ENCODE measurements at regions not wholly inside any gene's neighbourhood (a gene's known extent, or its start where the extent isn't known, plus 50 kb on each side); places are given as distances from the start of the nearest gene placed in this dataset.

DNA sequence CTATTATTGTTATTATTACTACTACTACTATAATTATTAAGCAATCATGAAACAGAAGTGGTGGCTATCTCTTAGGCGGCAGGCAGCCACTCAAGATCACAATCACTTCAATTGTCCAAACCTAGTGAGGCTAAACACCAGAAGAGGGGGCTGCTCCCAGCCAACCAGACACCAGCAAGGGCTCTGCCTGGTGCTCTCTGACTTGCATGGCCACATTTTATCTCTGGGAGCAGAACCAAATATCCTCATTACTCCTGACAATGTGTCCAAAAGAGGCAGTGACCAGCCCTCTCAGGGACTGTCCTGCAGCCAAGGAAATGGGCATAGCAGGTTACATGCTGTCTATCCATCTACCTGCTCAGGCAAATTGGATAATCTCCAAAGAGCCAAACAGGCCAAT, 187.4 kb upstream of the PDE1C start:
- Histone ChIP-seq H3K27me3 (no peaks in the 10 kb centered on the region), H3K36me3 (no peaks in the 10 kb centered on the region), H3K4me1 (no peaks in the 10 kb centered on the region), H3K4me3 (no peak overlapping the region), H3K9me3 (no peaks in the 10 kb centered on the region), H3K27ac (no peak overlapping the region)
- TF ChIP-seq, protein P1, sequence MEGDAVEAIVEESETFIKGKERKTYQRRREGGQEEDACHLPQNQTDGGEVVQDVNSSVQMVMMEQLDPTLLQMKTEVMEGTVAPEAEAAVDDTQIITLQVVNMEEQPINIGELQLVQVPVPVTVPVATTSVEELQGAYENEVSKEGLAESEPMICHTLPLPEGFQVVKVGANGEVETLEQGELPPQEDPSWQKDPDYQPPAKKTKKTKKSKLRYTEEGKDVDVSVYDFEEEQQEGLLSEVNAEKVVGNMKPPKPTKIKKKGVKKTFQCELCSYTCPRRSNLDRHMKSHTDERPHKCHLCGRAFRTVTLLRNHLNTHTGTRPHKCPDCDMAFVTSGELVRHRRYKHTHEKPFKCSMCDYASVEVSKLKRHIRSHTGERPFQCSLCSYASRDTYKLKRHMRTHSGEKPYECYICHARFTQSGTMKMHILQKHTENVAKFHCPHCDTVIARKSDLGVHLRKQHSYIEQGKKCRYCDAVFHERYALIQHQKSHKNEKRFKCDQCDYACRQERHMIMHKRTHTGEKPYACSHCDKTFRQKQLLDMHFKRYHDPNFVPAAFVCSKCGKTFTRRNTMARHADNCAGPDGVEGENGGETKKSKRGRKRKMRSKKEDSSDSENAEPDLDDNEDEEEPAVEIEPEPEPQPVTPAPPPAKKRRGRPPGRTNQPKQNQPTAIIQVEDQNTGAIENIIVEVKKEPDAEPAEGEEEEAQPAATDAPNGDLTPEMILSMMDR (IDR thresholded peaks at IDR 0.05): no peak
- TF ChIP-seq POLR2AphosphoS5 (IDR thresholded peaks at IDR 0.05): no peak
- 46 to 60% methylated on average over 1 of the region's 1 CpG for whole genome bisulfite sequencing, 2 donors
- no peak for DNase-seq
- no peak for ATAC-seq (ENCODE audit: low FRiP score in 2 of 2)

DNA sequence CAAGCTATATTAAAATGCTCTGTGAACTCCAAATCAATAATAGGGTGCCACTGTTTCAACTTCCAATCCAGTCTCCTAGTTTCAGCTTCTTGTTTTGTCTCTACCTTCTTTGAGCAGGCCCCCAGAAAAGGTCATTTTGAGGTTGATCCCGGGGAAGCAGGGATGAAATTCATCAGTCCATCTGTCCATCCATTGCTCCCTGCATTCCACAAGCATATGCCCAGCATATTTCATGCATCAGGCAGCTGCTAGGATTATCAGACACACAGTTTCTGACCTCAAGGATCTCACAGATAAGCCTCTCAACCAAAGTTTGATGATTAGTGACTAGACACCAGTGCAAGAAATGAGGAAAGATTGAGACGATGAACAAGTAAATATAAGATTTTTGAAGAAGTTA, 186.6 kb upstream of the PDE1C start:
- H3K4me3 ChIP-seq: no peak overlapping the region
- no peaks in the 10 kb centered on the region for H3K9me3 ChIP-seq
- no peak for TF ChIP-seq POLR2AphosphoS5 (IDR thresholded peaks at IDR 0.05)
- no peak for TF ChIP-seq EP300 (IDR thresholded peaks at IDR 0.05)
- TF ChIP-seq POLR2A (IDR thresholded peaks at IDR 0.05): no peak
- TF ChIP-seq, protein P1 (IDR thresholded peaks at IDR 0.05): no peak
- no peak for DNase-seq
- H3K4me1 ChIP-seq: no peaks in the 10 kb centered on the region
- 60 to 62% methylated on average over 2 of the region's 2 CpGs for WGBS, 2 donors
- ATAC-seq (ENCODE audit: low FRiP score in 2 of 2): no peak
- no peak overlapping the region for H3K27ac ChIP-seq
- no peaks in the 10 kb centered on the region for H3K36me3 ChIP-seq
- H3K27me3 ChIP-seq: no peaks in the 10 kb centered on the region

DNA sequence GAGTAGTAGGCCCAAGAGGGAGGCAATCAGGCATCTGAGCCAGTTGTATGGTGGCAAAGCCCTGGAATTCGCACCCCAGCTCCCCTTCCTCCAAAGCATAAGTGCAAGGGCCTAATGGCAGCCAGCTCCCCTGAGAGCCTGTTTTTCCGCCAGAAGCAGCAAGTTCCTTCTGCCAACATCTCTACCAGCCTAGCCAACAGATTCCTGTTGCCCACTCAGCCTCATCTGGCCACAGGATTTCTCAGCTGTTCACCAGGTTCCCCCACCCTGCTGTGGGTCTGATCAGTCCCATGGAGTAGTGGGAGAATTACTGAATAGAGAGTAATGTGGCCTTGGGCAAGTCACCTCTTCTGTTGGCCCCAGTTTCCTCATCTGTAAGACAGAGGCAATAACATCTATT, 186.2 kb upstream of the PDE1C start:
- 100% methylated on average over 2 of the region's 2 CpGs; no CpG with 5 or more reads in 1 of the 2 donors for WGBS, 2 donors
- no peaks in the 10 kb centered on the region for H3K4me1 ChIP-seq
- TF ChIP-seq POLR2A (IDR thresholded peaks at IDR 0.05) (no peak), EP300 (IDR thresholded peaks at IDR 0.05) (no peak), POLR2AphosphoS5 (IDR thresholded peaks at IDR 0.05) (no peak)
- TF ChIP-seq, protein P1 (IDR thresholded peaks at IDR 0.05): no peak
- H3K27ac ChIP-seq: no peak overlapping the region
- no peak overlapping the region for H3K4me3 ChIP-seq
- H3K36me3 ChIP-seq: no peaks in the 10 kb centered on the region
- H3K9me3 ChIP-seq: no peaks in the 10 kb centered on the region
- ATAC-seq (ENCODE audit: low FRiP score in 2 of 2) (no peak), DNase-seq (no peak)
- no peaks in the 10 kb centered on the region for H3K27me3 ChIP-seq

DNA sequence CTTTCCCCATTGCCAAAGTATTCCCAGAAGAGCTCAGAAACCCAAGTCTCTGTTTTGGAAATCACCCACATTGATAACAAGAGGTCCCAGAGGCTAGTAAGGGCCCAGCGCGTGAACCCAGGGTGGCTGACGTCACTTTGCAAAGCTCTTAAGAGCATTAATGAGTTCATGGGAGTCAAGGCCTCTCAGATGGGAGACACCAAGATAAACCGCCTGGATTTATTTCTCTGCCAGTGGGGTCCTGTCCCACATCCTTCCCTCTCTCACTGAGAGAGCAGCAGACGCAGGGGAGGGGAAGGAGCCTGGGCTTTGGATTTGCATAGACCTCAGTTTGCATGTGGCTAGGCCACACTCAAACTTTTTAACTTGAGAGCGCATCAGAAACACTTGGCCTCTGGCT, 184.8 kb upstream of the PDE1C start:
- WGBS, 2 donors: 62 to 68% methylated on average over 6 of the region's 6 CpGs
- Histone ChIP-seq H3K9me3 (no peaks in the 10 kb centered on the region), H3K36me3 (no peaks in the 10 kb centered on the region), H3K4me3 (no peak overlapping the region), H3K4me1 (no peaks in the 10 kb centered on the region), H3K27me3 (no peaks in the 10 kb centered on the region), H3K27ac (no peak overlapping the region)
- DNase-seq (no peak), ATAC-seq (ENCODE audit: low FRiP score in 2 of 2) (no peak)
- no peak for TF ChIP-seq POLR2A (IDR thresholded peaks at IDR 0.05)
- no peak for TF ChIP-seq POLR2AphosphoS5 (IDR thresholded peaks at IDR 0.05)
- TF ChIP-seq, protein P1 (IDR thresholded peaks at IDR 0.05): no peak
- TF ChIP-seq EP300 (IDR thresholded peaks at IDR 0.05): no peak

DNA sequence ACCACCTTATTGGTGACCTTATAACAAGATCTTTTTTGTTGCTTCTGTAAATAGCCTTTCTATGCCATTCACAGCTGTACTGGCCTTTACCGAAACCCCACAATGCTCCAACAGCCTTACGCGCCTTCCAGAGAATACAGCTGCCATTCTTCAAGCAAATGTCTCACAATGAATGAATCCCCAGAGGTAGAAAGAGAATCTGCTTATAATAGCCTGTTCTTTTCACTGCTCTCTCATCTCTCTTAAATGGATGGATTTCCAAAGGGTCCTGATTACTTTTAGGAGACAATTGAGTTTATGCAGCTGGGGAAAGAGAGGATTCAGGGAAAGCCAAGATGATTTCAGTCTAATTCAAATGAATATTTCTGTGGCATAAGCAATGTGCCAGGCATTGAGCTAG, 183.1 kb upstream of the PDE1C start:
- H3K27ac ChIP-seq: no peak overlapping the region
- TF ChIP-seq POLR2A (IDR thresholded peaks at IDR 0.05) (no peak), EP300 (IDR thresholded peaks at IDR 0.05) (no peak), POLR2AphosphoS5 (IDR thresholded peaks at IDR 0.05) (no peak)
- TF ChIP-seq, protein P1 (IDR thresholded peaks at IDR 0.05): no peak
- no peak overlapping the region for H3K4me3 ChIP-seq
- no peaks in the 10 kb centered on the region for H3K4me1 ChIP-seq
- no peaks in the 10 kb centered on the region for H3K36me3 ChIP-seq
- H3K27me3 ChIP-seq: no peaks in the 10 kb centered on the region
- 93 to 100% methylated on average over 3 of the region's 3 CpGs for WGBS, 2 donors
- ATAC-seq (ENCODE audit: low FRiP score in 2 of 2) (no peak), DNase-seq (no peak)
- no peaks in the 10 kb centered on the region for H3K9me3 ChIP-seq
